ENCODE measurements at regions not wholly inside any gene's neighbourhood (a gene's known extent, or its start where the extent isn't known, plus 50 kb on each side); places are given as distances from the start of the nearest gene placed in this dataset.

DNA sequence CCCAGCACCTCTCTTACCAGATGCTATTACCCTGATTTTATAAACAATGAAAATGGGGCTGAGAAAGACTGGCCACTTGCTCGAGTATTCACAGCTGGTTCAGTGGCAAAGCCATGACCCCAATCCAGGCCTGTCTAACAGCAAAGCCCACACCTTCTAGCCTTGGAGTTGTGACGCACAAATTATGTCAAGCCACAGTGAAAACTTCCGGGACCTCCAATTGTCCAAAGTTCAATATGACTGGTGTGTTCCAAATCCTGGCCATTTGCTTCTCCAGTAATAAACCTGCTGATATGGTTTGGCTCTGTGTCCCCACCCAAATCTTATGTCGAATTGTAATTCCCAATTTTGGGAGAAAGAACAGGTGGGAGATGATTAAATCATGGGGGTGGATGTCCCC, 64.7 kb upstream of the RIOK3 start:
- DNase-seq: no peak

DNA sequence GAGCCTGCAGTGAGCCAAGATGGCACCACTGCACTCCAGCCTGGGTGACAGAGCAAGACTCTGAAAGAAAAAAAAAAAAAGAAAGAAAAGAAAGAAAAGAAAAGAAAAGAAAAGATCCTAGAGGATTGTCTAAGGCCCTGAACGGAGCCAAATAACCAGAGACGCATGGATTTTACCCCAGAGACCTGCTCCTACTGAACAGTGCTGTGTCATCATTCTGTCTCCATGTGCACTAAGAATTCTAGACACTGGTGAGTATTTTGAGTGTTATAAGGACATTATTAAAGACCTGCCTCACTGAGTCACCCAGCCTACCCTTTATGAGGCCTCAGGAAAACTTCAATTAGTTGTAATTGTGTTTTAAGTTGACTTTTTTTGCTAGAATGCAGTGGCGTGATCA, 61.9 kb upstream of the RIOK3 start:
- DNase-seq: no peak

DNA sequence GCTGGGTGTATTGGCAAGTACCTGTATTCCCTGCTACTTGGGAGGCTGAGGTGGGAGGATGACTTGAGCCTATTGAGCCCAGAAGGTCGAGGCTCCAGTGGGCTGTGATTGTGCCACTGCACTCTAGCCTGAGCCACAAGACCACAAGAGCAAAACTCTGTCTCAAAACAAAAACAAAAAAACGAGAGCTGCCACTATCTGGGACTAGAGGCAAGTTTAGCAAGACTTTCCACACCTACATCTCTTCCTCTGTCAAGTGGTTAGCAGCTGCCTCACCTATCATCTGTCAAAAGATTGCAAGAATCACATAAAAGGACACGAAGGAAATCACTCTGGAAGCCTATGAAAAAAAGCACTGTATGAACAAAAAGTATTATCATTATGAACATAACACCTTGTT, 55.2 kb upstream of the RIOK3 start:
- DNase-seq: no peak

DNA sequence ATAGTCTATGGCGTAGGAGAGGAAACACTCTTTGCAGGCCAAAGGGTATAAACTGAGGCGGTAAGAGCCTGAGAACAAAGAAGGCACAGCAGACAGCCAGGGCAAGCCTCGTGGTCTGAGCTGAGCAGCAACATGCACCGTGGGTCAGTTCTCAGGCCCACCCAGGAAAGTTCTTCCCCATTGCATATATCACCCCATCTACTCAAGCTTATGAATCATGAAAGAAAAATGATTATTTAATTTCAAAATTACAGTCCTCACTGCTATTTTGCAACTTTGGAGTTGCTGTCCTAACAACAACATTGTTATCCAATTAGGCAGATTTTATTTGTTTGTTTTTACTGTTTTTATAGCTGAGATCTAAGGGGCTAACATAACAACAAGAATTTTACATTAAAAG, 54.7 kb upstream of the RIOK3 start:
- no peak for DNase-seq

DNA sequence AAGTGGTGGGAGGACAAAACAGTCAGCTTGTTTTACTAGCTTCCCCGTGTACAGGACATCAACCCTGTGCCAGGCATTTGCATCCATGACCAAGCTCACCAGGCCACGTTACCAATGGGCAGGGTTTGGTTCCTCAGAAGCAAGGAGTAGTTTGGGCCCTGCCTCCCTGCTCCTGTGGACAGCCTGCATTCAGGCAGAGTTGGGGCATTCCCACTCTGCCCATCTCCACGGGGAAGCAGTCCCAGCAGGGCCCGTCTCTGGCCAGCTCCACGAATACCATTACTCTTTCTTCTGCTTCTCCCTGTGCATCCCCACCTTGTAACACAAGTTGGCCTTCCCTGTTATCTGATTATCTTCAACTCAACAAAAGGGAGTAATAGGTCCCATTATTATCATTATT, 54.0 kb upstream of the RIOK3 start:
- DNase-seq: no peak

DNA sequence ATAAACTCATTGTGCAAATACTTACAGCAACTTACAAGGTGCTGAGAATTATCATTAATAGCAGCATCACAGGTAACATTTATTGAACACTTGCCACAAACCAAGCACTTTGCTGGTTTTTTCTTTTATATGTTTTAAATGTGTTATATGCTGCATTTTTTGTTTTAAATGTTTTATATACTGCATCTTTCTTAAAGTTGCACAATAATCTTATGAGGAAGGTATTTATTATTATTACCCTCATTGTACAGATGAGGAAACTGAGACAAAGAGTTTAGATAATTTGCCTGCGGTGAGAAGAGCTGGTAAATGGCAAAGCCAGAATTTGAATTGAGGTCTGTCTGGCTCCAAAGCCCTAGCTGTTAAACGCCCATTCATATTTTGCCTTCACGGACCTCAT, 52.2 kb upstream of the RIOK3 start:
- DNase-seq: no peak

DNA sequence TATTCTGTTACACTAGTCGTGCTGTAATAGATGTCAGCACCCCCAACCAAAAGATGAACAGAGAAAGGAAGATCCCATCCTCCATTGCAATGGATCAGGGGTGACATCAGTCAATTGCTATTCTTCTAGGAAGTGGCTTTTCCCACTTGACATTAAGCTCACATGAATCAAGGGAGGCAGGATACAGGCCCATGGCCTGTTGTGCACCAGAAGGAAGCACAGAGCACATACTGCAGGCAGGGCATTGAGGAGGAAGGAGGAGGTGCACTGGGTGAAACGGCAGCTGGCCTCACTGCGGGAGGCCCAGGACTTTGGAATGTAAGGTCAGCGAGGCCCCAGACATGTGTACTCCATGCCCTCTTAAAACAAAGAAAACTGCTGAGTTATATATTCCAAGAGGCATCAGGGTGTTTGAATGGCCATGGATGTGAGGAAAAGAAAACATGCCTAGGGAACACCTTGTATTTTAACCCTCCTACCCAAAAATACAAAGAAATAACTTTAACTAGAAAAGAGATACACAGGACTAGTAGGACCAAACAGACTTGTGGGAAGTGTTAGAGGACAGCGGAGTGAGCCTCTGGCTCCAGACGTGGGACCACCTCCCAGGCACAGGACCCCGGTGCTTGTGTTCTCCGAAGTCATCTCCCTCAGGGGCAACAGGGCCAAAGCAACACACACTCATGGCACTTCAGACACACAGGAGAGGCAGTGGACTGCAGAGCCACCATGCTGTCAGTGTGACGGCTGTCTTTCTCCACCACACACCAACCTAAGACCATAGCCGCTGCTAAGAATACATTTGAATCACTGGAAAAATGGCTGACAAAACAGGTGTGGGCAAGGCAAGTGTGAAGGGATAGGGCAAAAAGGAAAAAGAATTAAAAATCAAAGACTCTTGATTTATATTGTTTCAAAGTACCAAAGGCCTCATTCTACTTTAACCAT, 51.4 kb upstream of the RIOK3 start:
- no peak for DNase-seq
